SK-N-SH treated with all-trans-retinoic acid at 6 μM for 48 hours (cell line): ENCODE measurements at regions not wholly inside any gene's neighbourhood (a gene's known extent, or its start where the extent isn't known, plus 50 kb on each side); places are given as distances from the start of the nearest gene placed in this dataset.

Experiments
- ATAC-seq: fragments of 200-7000 bp; cut with Tn5 transposase; 3 replicates; pipeline ENCODE4 v1.9.1; 2020; ENCODE audit warnings: mild to moderate bottlenecking, moderate library complexity
- ARNTL ChIP-seq: fragments of 450-650 bp; formaldehyde crosslinking; IDR thresholded peaks from 2 replicates; pipeline ENCODE4 v1.5.0; 2020; ENCODE audit warnings: low read depth, mild to moderate bottlenecking, moderate library complexity, borderline replicate concordance
- CSDC2 ChIP-seq: fragments of 250-450 bp; sonication (Bioruptor Pico); IDR thresholded peaks from 2 replicates; pipeline ENCODE4 v1.5.0; 2020; ENCODE audit warnings: mild to moderate bottlenecking, moderate library complexity
- ESRRG ChIP-seq: fragments of 250-450 bp; sonication (Bioruptor Pico); IDR thresholded peaks from 2 replicates; pipeline ENCODE4 v1.6.1; 2021; ENCODE audit warnings: mild to moderate bottlenecking
- GLIS3 ChIP-seq: fragments of 250-450 bp; sonication (Bioruptor Pico); IDR thresholded peaks from 2 replicates; pipeline ENCODE4 v1.5.0; 2020; ENCODE audit warnings: mild to moderate bottlenecking, moderate library complexity
- OSR1 ChIP-seq: fragments of 250-450 bp; sonication (Bioruptor Pico); IDR thresholded peaks from 2 replicates; pipeline ENCODE4 v1.8.0; 2022; ENCODE audit warnings: moderate library complexity, mild to moderate bottlenecking, inconsistent platforms
- PPARA ChIP-seq: fragments of 250-450 bp; sonication (Bioruptor Pico); IDR thresholded peaks from 2 replicates; pipeline ENCODE4 v1.5.0; 2020; ENCODE audit warnings: mild to moderate bottlenecking, borderline replicate concordance
- RARB ChIP-seq: fragments of 250-450 bp; sonication (Bioruptor Pico); IDR thresholded peaks from 2 replicates; pipeline ENCODE4 v1.8.0; 2021; ENCODE audit warnings: mild to moderate bottlenecking, moderate library complexity
- SNAI2 ChIP-seq: fragments of 250-450 bp; sonication (Bioruptor Pico); IDR thresholded peaks from 2 replicates; pipeline ENCODE4 v1.5.0; 2020; ENCODE audit warnings: mild to moderate bottlenecking, moderate library complexity
- TCF4 ChIP-seq: fragments of 250-450 bp; sonication (Bioruptor Pico); IDR thresholded peaks from 2 replicates; pipeline ENCODE4 v1.8.0; 2021; ENCODE audit warnings: mild to moderate bottlenecking, moderate library complexity, borderline replicate concordance
- ZFP3 ChIP-seq: fragments of 250-450 bp; sonication (Bioruptor Pico); IDR thresholded peaks from 2 replicates; pipeline ENCODE4 v1.5.0; 2020; ENCODE audit warnings: mild to moderate bottlenecking, moderate library complexity
- ZFP30 ChIP-seq: fragments of 450-650 bp; formaldehyde crosslinking; IDR thresholded peaks from 2 replicates; pipeline ENCODE4 v1.5.0; 2022; ENCODE audit warnings: mild to moderate bottlenecking, moderate library complexity
- ZNF565 ChIP-seq: fragments of 450-650 bp; formaldehyde crosslinking; conservative IDR thresholded peaks from 2 replicates; pipeline ENCODE4 v1.5.0; 2020; ENCODE audit warnings: low read depth, mild to moderate bottlenecking, moderate library complexity
- ZNF70 ChIP-seq: fragments of 450-650 bp; formaldehyde crosslinking; IDR thresholded peaks from 2 replicates; pipeline ENCODE4 v1.5.0; 2020; ENCODE audit warnings: mild to moderate bottlenecking, moderate library complexity
- ZNF8 ChIP-seq: fragments of 450-650 bp; formaldehyde crosslinking; IDR thresholded peaks from 2 replicates; pipeline ENCODE4 v1.5.0; 2020; ENCODE audit warnings: mild to moderate bottlenecking, moderate library complexity
- TF ChIP-seq, protein P1 (sequence below): fragments of 250-450 bp; sonication (Bioruptor Pico); IDR thresholded peaks from 2 replicates; pipeline ENCODE4 v1.5.0; 2020; ENCODE audit warnings: mild to moderate bottlenecking, moderate library complexity
- TF ChIP-seq, protein P2 (sequence below): fragments of 250-450 bp; sonication (Bioruptor Pico); IDR thresholded peaks from 2 replicates; pipeline ENCODE4 v1.8.0; 2021; ENCODE audit warnings: low read depth, mild to moderate bottlenecking, moderate library complexity, borderline replicate concordance
- TF ChIP-seq, protein P3 (sequence below): fragments of 250-450 bp; sonication (Bioruptor Pico); IDR thresholded peaks from 2 replicates; pipeline ENCODE4 v1.5.1; 2020; ENCODE audit warnings: low read depth, mild to moderate bottlenecking, moderate library complexity
- TF ChIP-seq, protein P4 (sequence below): fragments of 250-450 bp; sonication (Bioruptor Pico); IDR thresholded peaks from 2 replicates; pipeline ENCODE4 v1.5.1; 2021; ENCODE audit warnings: mild to moderate bottlenecking, moderate library complexity
- TF ChIP-seq, protein P5 (sequence below): fragments of 250-450 bp; sonication (Bioruptor Pico); IDR thresholded peaks from 2 replicates; pipeline ENCODE4 v1.8.0; 2020; ENCODE audit warnings: mild to moderate bottlenecking, moderate library complexity, borderline replicate concordance

DNA sequence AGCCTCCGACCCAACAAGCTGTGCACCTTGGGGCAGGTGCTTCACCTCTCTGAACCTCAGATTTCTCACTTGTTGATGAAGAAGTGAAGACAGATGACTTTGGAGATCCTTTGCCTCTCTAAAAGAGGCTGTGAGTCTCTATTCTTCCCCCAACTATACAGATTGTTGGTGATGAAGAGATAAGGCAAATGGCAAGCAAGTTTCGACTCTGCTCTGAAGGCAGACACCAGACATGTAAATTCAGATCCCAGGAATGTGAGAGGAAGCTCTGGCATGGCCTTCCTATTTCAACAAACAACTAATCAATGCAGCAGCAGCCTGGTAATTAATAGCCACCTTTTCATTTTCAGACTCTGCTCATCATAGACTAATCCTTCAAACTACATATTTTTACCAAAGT is 74.2 kb upstream of the EGR2 start:
- no peak for ATAC-seq
- TF ChIP-seq, protein P1, sequence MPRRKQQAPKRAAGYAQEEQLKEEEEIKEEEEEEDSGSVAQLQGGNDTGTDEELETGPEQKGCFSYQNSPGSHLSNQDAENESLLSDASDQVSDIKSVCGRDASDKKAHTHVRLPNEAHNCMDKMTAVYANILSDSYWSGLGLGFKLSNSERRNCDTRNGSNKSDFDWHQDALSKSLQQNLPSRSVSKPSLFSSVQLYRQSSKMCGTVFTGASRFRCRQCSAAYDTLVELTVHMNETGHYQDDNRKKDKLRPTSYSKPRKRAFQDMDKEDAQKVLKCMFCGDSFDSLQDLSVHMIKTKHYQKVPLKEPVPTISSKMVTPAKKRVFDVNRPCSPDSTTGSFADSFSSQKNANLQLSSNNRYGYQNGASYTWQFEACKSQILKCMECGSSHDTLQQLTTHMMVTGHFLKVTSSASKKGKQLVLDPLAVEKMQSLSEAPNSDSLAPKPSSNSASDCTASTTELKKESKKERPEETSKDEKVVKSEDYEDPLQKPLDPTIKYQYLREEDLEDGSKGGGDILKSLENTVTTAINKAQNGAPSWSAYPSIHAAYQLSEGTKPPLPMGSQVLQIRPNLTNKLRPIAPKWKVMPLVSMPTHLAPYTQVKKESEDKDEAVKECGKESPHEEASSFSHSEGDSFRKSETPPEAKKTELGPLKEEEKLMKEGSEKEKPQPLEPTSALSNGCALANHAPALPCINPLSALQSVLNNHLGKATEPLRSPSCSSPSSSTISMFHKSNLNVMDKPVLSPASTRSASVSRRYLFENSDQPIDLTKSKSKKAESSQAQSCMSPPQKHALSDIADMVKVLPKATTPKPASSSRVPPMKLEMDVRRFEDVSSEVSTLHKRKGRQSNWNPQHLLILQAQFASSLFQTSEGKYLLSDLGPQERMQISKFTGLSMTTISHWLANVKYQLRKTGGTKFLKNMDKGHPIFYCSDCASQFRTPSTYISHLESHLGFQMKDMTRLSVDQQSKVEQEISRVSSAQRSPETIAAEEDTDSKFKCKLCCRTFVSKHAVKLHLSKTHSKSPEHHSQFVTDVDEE (CRISPR knock-in tag), result no peak
- TF ChIP-seq ZFP3 (CRISPR knock-in tag) (no peak), ARNTL (CRISPR knock-in tag) (no peak), ZFP30 (CRISPR knock-in tag) (no peak), SNAI2 (no peak), ZNF565 (no peak), RARB (no peak), ESRRG (CRISPR knock-in tag) (no peak)
- TF ChIP-seq, protein P2, sequence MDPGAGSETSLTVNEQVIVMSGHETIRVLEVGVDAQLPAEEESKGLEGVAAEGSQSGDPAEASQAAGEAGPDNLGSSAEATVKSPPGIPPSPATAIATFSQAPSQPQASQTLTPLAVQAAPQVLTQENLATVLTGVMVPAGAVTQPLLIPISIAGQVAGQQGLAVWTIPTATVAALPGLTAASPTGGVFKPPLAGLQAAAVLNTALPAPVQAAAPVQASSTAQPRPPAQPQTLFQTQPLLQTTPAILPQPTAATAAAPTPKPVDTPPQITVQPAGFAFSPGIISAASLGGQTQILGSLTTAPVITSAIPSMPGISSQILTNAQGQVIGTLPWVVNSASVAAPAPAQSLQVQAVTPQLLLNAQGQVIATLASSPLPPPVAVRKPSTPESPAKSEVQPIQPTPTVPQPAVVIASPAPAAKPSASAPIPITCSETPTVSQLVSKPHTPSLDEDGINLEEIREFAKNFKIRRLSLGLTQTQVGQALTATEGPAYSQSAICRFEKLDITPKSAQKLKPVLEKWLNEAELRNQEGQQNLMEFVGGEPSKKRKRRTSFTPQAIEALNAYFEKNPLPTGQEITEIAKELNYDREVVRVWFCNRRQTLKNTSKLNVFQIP, result no peak
- TF ChIP-seq, protein P3, sequence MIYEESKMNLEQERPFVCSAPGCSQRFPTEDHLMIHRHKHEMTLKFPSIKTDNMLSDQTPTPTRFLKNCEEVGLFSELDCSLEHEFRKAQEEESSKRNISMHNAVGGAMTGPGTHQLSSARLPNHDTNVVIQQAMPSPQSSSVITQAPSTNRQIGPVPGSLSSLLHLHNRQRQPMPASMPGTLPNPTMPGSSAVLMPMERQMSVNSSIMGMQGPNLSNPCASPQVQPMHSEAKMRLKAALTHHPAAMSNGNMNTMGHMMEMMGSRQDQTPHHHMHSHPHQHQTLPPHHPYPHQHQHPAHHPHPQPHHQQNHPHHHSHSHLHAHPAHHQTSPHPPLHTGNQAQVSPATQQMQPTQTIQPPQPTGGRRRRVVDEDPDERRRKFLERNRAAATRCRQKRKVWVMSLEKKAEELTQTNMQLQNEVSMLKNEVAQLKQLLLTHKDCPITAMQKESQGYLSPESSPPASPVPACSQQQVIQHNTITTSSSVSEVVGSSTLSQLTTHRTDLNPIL (CRISPR knock-in tag), result no peak
- TF ChIP-seq, protein P4, sequence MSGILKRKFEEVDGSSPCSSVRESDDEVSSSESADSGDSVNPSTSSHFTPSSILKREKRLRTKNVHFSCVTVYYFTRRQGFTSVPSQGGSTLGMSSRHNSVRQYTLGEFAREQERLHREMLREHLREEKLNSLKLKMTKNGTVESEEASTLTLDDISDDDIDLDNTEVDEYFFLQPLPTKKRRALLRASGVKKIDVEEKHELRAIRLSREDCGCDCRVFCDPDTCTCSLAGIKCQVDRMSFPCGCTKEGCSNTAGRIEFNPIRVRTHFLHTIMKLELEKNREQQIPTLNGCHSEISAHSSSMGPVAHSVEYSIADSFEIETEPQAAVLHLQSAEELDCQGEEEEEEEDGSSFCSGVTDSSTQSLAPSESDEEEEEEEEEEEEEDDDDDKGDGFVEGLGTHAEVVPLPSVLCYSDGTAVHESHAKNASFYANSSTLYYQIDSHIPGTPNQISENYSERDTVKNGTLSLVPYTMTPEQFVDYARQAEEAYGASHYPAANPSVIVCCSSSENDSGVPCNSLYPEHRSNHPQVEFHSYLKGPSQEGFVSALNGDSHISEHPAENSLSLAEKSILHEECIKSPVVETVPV (CRISPR knock-in tag), result no peak
- TF ChIP-seq, all 23 proteins: peak for 0

DNA sequence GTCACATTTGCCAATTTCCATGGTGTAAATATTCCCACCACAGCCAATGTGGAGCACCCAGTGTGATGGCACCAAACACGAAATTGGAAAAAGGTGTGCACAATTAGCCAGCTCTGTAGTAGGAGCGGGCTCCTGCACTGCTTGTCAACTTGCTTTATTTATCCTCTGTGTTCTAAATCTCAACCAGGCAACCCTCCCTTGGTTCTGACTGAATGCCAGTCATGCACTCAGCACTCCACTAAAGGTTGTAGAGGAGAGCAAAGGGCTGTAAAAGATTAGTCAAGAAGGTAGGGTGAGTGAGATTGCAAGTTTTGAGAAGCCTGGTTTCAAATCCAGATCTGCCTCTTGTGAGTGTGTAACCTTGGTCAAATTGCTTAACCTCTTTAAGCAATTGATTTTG is 71.5 kb upstream of the EGR2 start:
- no peak for TF ChIP-seq OSR1 (CRISPR knock-in tag)
- TF ChIP-seq, protein P1 (CRISPR knock-in tag), result no peak
- TF ChIP-seq TCF4 (CRISPR knock-in tag), result no peak
- no peak for TF ChIP-seq ESRRG (CRISPR knock-in tag)
- TF ChIP-seq, protein P5, sequence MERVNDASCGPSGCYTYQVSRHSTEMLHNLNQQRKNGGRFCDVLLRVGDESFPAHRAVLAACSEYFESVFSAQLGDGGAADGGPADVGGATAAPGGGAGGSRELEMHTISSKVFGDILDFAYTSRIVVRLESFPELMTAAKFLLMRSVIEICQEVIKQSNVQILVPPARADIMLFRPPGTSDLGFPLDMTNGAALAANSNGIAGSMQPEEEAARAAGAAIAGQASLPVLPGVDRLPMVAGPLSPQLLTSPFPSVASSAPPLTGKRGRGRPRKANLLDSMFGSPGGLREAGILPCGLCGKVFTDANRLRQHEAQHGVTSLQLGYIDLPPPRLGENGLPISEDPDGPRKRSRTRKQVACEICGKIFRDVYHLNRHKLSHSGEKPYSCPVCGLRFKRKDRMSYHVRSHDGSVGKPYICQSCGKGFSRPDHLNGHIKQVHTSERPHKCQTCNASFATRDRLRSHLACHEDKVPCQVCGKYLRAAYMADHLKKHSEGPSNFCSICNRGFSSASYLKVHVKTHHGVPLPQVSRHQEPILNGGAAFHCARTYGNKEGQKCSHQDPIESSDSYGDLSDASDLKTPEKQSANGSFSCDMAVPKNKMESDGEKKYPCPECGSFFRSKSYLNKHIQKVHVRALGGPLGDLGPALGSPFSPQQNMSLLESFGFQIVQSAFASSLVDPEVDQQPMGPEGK (CRISPR knock-in tag), result no peak
- TF ChIP-seq, protein P4 (CRISPR knock-in tag), result no peak
- no peak for TF ChIP-seq ZNF565
- TF ChIP-seq ZFP30 (CRISPR knock-in tag), result no peak
- TF ChIP-seq GLIS3 (CRISPR knock-in tag), result no peak
- no peak for TF ChIP-seq ZNF8 (CRISPR knock-in tag)
- TF ChIP-seq CSDC2 (CRISPR knock-in tag), result no peak
- no peak for TF ChIP-seq ZNF70 (CRISPR knock-in tag)
- TF ChIP-seq RARB, result no peak
- no peak for TF ChIP-seq ZFP3 (CRISPR knock-in tag)
- TF ChIP-seq PPARA (CRISPR knock-in tag), result no peak
- ATAC-seq, result no peak
